ENCODE measurements at regions not wholly inside any gene's neighbourhood (a gene's known extent, or its start where the extent isn't known, plus 50 kb on each side); places are given as distances from the start of the nearest gene placed in this dataset.

DNA sequence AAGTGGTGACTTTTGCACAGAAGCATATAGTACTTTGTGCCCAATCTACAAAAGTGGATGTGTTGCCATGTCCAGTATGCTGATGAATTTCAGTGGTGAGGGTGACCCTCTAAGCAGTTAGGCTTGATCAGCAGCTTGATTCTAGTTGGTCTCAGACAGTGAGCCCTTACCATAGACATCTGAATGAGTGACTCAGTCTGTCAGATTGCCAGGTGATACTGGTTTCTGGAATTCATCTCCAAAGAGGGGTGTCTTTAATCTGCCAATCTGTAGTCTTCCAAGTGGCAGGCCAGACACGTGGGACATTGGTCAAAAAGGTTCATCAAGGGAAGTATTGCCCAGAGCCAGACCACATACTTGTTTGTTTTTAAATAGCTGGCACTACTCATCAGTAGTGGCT is 187.4 kb upstream of the SLC16A7 start:
- Mint-ChIP-seq H3K27me3 (ENCODE audit: low read depth) (no peaks in the 10 kb centered on the region), H3K4me1 (peaks cover 2 to 3% of the 10 kb centered on the region in 2 experiments), H3K9me3 (no peaks in the 10 kb centered on the region; a peak in 1 of 5 replicates), H3K4me3 (no peak overlapping the region), H3K27ac (no peak overlapping the region; a peak in 1 of 7 replicates), H3K36me3 (ENCODE audit: insufficient read depth in 1 of 3, low read depth in 3 of 3) (no peaks in the 10 kb centered on the region)
- Histone ChIP-seq H2BK12ac (ENCODE audit: insufficient read length, low read depth, low read length) (no peak overlapping the region), H3K23ac (ENCODE audit: insufficient read length, low read depth, low read length) (no peak overlapping the region), H3K9me3 (ENCODE audit: control insufficient read depth, low read depth, low read length) (no peaks in the 10 kb centered on the region), H3K56ac (ENCODE audit: insufficient read length, low read depth, low read length) (no peak overlapping the region), H2BK5ac (ENCODE audit: insufficient read length, low read length) (no peak overlapping the region), H2AFZ (ENCODE audit: low read length) (no peak overlapping the region), H3K14ac (ENCODE audit: insufficient read depth, low read length) (no peak overlapping the region), H3K4me2 (ENCODE audit: insufficient read depth, insufficient read length, low read length) (no peak overlapping the region), H3K79me1 (ENCODE audit: insufficient read depth, low read depth, low read length, poor library complexity, severe bottlenecking) (no peaks in the 10 kb centered on the region), H2BK120ac (ENCODE audit: low read depth, low read length, poor library complexity, severe bottlenecking) (no peak overlapping the region), H3K18ac (ENCODE audit: insufficient read length, low read depth, low read length) (no peak overlapping the region), H3K4me1 (ENCODE audit: insufficient read depth, low read length) (no peaks in the 10 kb centered on the region), H3K4ac (ENCODE audit: low read depth, low read length) (no peak overlapping the region), H2AK5ac (ENCODE audit: insufficient read length, low read length) (no peak overlapping the region), H3K23me2 (ENCODE audit: insufficient read length, low read depth, low read length, poor library complexity, severe bottlenecking) (no peaks in the 10 kb centered on the region), H2BK20ac (ENCODE audit: low read depth, low read length, poor library complexity, severe bottlenecking) (no peak overlapping the region), H3T11ph (ENCODE audit: low read length) (no peak overlapping the region), H4K20me1 (ENCODE audit: control insufficient read depth, insufficient read depth, insufficient read length) (no peaks in the 10 kb centered on the region), H3K9ac (ENCODE audit: extremely low read depth, insufficient read length, low read length) (no peak overlapping the region), H3K27ac (ENCODE audit: insufficient read length, low read depth, low read length) (no peak overlapping the region), H4K91ac (ENCODE audit: insufficient read length, low read depth, low read length) (no peak overlapping the region), H2BK15ac (ENCODE audit: low read depth, low read length) (no peak overlapping the region), H4K8ac (replicated peaks; ENCODE audit: insufficient read length, low read depth, low read length) (no peak overlapping the region), H4K5ac (ENCODE audit: insufficient read length, low read depth, low read length) (no peak overlapping the region), H3K79me2 (ENCODE audit: insufficient read depth, low read length) (no peaks in the 10 kb centered on the region), H3K27me3 (ENCODE audit: insufficient read depth, low read length) (no peaks in the 10 kb centered on the region)
- DNase-seq: no peak
- no peak for TF ChIP-seq CTCF (conservative IDR thresholded peaks at IDR 0.05)
- WGBS (ENCODE audit: extremely low coverage, insufficient read length, low lambda C conversion rate): no CpG with 5 or more reads among the region's 1 CpG
